Right lobe of liver (tissue), 6 donors: ENCODE measurements at regions not wholly inside any gene's neighbourhood (a gene's known extent, or its start where the extent isn't known, plus 50 kb on each side); places are given as distances from the start of the nearest gene placed in this dataset.

Source experiments
- ATAC-seq, 4 donors: fragments of 200-7000 bp; cut with Tn5 transposase; one replicate each; pipeline ENCODE4 v1.9.1; 2020; ENCODE audit warnings: mild to moderate bottlenecking in 4 of 4, moderate library complexity in 4 of 4
- DNase-seq, 3 donors: peaks; one replicate each; pipeline ENCODE4 v3.0.0-alpha.2; 2020
- H3K27ac ChIP-seq, 3 donors: fragments of 200-600 bp; one replicate each; pipeline ENCODE4 v1.8.0; 2022
- H3K27me3 ChIP-seq, 2 donors: fragments of 200-600 bp; one replicate each; pipeline ENCODE4 v1.8.0; 2022
- H3K36me3 ChIP-seq, 4 donors: fragments of 200-600 bp; sonication (generic) in 1 of 4; one replicate each; pipeline versions ENCODE4 v1.5.1 to v1.8.0; 2017 to 2022; ENCODE audit warnings: control low read depth in 1 of 4
- H3K4me1 ChIP-seq, 4 donors: fragments of 200-600 bp; sonication (generic) in 1 of 4; one replicate each; pipeline versions ENCODE4 v1.5.1 to v1.8.0; 2017 to 2022; ENCODE audit warnings: control low read depth in 1 of 4
- H3K4me3 ChIP-seq, 3 donors: fragments of 200-600 bp; one replicate each; pipeline ENCODE4 v1.8.0; 2022
- H3K9me3 ChIP-seq, 4 donors: fragments of 200-600 bp; sonication (generic) in 1 of 4; one replicate each; pipeline versions ENCODE4 v1.5.1 to v1.8.0; 2017 to 2022; ENCODE audit warnings: control low read depth in 1 of 4
- CTCF ChIP-seq, 4 donors: fragments of 200-600 bp in 3 of 4; fragments of 450-650 bp in 1 of 4; IDR thresholded peaks; one replicate each; pipeline versions ENCODE4 v1.5.1 to v1.8.0; 2016 to 2022; ENCODE audit warnings: antibody characterized with exemption in 4 of 4, mild to moderate bottlenecking in 2 of 4
- POLR2A ChIP-seq: fragments of 450-650 bp; IDR thresholded peaks from one replicate; pipeline ENCODE4 v1.6.1; 2017; ENCODE audit warnings: antibody characterized with exemption, mild to moderate bottlenecking
- WGBS: methylation state at CpG from one replicate; pipeline ENCODE4 v1.1.6; 2018; ENCODE audit warnings: low coverage, low lambda C conversion rate; ENCODE audit not compliant: insufficient coverage; ENCODE audit errors: missing lambda C conversion rate; 5-methylcytosine and 5-hydroxymethylcytosine counted together
- intact Hi-C, 2 donors: fragments of 100-400 bp; cut with DNase I; formaldehyde crosslinking; loops; one replicate each; pipeline versions ENCODE4 v1.11.2 to v1.14.1; 2022
- donor health status: DM: no; HTN: yes; CAD: no.
- donor health status: DM: no; HTN: no; CAD: no.
- donor health status: DM: no; HTN: no; CAD: no.
- donor health status: DM: no; HTN: yes; CAD: no.
- donor health status: DM: no; HTN: yes; CAD: no.

GRCh38 chr14:98230411-98230810 is 1041.6 kb downstream of the BCL11B start:
- Histone ChIP-seq H3K27me3 (no peaks in the 10 kb centered on the region), H3K9me3 (no peaks in the 10 kb centered on the region), H3K27ac (no peak overlapping the region), H3K36me3 (no peaks in the 10 kb centered on the region), H3K4me1 (no peaks in the 10 kb centered on the region), H3K4me3 (no peak overlapping the region)
- 52% methylated on average over 7 of the region's 7 CpGs for WGBS
- no peak for ATAC-seq
- TF ChIP-seq POLR2A = no peak
- TF ChIP-seq CTCF (IDR thresholded peaks at IDR 0.05) = no peak
- no peak for DNase-seq
- intact Hi-C loops = no loop called here

- H3K4me1 ChIP-seq = no peaks in the 10 kb centered on the region
- H3K9me3 ChIP-seq = no peaks in the 10 kb centered on the region
- H3K27ac ChIP-seq = no peak overlapping the region
- intact Hi-C loops = no loop called here
- WGBS = 33% methylated on average over 1 of the region's 2 CpGs
- no peaks in the 10 kb centered on the region for H3K36me3 ChIP-seq
- no peak overlapping the region for H3K4me3 ChIP-seq
- DNase-seq = no peak
- no peaks in the 10 kb centered on the region for H3K27me3 ChIP-seq
- ATAC-seq = no peak
- no peak for TF ChIP-seq CTCF (IDR thresholded peaks at IDR 0.05)
- no peak for TF ChIP-seq POLR2A
Observed at GRCh38 chr14:98231210-98231609, 1040.8 kb downstream of the BCL11B start.

- WGBS = 41% methylated on average over 6 of the region's 6 CpGs
- intact Hi-C loops = no loop called here
- ATAC-seq (no peak), DNase-seq (no peak)
- H3K27me3 ChIP-seq = no peaks in the 10 kb centered on the region
- no peaks in the 10 kb centered on the region for H3K36me3 ChIP-seq
- no peaks in the 10 kb centered on the region for H3K4me1 ChIP-seq
- H3K9me3 ChIP-seq = no peaks in the 10 kb centered on the region
- TF ChIP-seq POLR2A (no peak), CTCF (IDR thresholded peaks at IDR 0.05) (no peak)
- H3K27ac ChIP-seq = no peak overlapping the region
- no peak overlapping the region for H3K4me3 ChIP-seq
Observed at GRCh38 chr14:98233656-98234055, 1038.3 kb downstream of the BCL11B start.

- Histone ChIP-seq H3K27me3 (no peaks in the 10 kb centered on the region), H3K9me3 (no peaks in the 10 kb centered on the region), H3K4me1 (no peaks in the 10 kb centered on the region), H3K4me3 (no peak overlapping the region), H3K27ac (no peak overlapping the region), H3K36me3 (no peaks in the 10 kb centered on the region)
- 22% methylated on average over 2 of the region's 2 CpGs for WGBS
- ATAC-seq (no peak), DNase-seq (no peak)
- TF ChIP-seq CTCF (IDR thresholded peaks at IDR 0.05) (no peak), POLR2A (no peak)
- intact Hi-C loops = no loop called here
Observed at GRCh38 chr14:98234208-98234607, 1037.8 kb downstream of the BCL11B start.

GRCh38 chr14:98236314-98236713 is 1035.7 kb downstream of the BCL11B start:
- intact Hi-C loops = no loop called here
- WGBS = 68% methylated on average over 2 of the region's 3 CpGs

More at GRCh38 chr14:98236314-98236713, 1035.7 kb downstream of the BCL11B start:
- no peaks in the 10 kb centered on the region for H3K36me3 ChIP-seq
- no peak for TF ChIP-seq CTCF (IDR thresholded peaks at IDR 0.05)
- no peak for TF ChIP-seq POLR2A
- H3K27me3 ChIP-seq = no peaks in the 10 kb centered on the region
- DNase-seq (no peak), ATAC-seq (no peak)
- H3K9me3 ChIP-seq = no peaks in the 10 kb centered on the region
- H3K4me3 ChIP-seq = no peak overlapping the region
- H3K4me1 ChIP-seq = no peaks in the 10 kb centered on the region
- H3K27ac ChIP-seq = no peak overlapping the region
